NK-92 (cell line): ENCODE measurements at regions not wholly inside any gene's neighbourhood (a gene's known extent, or its start where the extent isn't known, plus 50 kb on each side); places are given as distances from the start of the nearest gene placed in this dataset.

Source experiments
- DNase-seq: peaks from one replicate; lab custom pipeline; 2025; ENCODE audit not compliant: unreplicated experiment; lab: John Stamatoyannopoulos, UW

DNA sequence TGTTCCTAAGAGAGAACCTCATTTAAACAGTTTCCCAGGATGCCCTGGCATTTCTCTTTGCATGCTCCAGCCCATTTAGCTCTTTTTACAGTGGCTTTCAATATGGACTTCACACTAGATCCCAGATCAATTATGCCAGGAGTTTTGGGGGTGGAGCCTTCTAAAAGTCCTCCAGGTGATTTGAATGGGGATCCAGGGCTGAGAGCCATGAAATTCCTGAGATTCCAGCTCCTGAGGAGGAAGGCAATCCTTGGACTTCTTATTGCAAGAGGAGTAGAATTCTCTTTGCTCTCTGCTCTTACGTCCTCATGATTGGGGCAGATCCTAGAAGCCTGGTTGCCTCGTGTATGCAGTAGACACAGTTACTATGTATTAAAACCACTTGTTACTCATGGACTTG, 184.2 kb downstream of the DHX35 start:
- no peak for DNase-seq

DNA sequence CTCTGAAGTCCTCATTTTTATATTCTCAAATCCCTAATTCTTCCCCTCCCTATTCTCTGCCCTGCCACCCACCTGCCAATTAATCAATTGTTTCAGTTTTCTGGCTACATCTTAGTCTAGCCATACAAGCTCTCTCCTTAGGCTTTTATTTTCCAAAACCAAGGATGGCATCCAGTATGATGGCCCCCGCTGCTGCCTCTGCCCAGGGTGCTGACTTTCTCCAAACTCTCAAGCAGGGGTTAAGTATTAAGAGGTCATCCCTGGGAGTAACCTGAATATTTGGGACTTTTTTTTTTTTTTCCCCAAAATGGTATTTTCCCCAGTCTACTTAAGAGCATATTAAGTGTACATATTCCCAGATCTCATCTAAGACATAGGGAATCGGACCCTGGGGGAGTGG, 183.8 kb downstream of the DHX35 start:
- DNase-seq, result no peak

DNA sequence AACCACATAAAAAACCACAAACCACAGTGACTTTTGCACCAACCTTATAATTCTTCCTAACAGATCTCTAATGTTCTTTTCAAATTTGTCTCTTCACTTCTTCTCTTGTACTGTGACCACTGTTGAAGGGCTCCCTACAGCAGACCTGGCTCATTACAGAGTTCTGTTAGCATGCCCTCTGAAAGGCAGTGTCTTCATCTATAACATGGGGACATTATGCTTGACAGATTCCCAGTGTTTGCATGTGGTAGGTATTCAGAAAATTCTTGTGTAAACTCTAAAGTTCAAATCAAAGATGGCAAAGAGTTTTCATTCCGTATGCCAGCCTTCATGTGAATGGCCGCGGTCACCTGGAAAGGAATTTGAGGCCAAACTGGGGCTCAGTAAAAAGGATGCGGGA, 182.6 kb downstream of the DHX35 start:
- DNase-seq, result no peak

DNA sequence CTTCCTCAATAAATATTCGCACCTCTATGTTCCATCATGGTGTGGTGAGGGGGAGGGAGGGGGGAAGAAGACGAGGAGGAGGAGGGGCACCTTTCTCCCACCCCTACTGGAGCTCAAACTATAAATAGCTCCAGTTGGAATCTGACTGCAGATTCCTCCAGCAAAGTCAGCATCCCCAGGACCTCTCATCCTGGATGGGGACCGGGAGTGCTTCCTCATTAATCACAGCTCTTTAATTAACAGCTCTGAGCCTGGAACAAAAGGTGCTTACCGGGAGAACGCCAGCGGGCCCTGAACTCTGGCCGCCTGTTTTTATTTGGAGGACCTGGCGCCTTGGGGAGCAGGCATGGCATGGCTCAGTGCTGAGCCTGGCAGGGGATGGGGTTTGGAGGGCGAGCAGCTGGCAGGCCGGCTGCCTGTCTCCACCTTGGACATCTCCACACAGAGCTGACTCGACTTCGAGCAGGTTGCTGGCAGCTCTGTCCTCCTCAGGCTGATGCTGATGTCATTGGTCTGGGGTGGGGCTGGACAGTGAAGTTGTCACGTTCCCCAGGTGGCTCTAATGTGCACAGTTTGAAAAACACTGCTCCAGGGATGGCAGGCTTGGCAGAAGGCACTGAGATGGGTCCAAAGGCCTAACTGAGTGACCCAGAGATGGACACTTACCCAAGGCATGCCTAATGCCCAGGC, 180.4 kb downstream of the DHX35 start:
- no peak for DNase-seq

DNA sequence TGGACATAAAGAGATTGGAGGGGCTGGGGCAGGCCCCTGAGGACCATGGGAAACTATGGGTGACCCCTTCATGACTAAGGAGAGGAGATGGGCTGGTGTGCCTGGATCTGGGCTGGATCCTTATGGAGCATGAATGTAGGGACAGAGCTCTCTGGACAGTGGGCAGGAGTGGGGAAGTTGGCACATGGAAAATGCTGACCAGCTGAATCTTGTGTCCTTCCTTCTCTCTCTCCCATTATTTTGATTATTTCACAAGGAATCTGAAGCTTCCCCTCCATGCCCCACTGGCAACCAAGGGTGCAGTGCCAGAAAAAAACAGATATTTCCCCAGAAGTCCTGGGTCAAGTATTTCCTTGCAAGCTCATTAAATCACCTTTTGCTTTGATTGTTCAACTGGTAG, 175.2 kb downstream of the DHX35 start:
- no peak for DNase-seq

DNA sequence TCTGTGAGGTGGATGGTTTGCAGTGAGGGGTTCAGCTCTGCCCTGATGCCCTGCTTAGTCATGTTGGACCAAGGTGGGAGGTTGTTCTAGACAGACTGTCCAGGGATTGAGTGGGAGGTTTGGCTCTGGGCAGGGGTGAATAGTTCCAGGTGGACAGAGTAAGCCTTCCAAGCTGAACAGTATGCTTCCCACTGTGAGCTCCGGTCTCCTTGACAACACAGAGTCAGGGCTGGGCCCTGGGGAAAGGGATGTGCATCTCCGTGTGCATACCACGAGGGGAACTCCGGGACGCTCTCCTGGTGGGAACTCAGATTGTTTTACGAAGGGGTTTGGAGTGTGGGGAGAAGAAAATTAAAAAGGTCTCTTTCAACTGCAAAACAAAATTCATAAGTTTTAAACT, 174.7 kb downstream of the DHX35 start:
- DNase-seq, result no peak

DNA sequence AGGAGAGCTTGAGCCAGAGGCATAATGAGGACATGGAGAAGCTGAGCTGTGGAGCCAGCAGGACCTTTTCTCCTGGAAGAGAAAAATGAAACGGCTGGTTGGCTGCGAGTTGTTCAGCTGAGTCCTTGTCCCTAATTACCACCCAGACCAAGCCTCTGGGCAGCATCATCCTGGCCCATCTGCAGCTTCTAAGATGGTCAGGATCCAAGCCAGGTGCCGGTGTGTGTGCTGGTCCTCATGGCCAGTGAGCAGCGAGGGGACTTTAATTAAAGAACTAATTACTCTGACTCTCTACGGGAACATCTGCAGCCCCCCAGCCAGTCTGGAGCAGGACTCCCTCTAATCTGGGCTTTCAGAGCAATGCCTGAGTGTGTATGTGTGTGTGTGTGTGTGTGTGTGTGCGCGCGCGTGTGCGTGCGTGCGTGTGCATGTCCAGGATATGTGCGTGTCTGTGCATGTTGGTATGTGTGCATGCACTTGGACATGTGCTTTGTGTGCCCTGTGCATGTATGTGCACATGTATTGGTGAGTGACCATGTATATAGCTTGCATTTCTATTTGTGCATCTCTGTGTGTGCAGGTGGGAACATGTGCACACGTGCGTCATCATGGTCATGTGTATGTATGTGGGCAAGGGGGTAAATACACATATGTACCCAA, 173.9 kb downstream of the DHX35 start:
- DNase-seq, result no peak

DNA sequence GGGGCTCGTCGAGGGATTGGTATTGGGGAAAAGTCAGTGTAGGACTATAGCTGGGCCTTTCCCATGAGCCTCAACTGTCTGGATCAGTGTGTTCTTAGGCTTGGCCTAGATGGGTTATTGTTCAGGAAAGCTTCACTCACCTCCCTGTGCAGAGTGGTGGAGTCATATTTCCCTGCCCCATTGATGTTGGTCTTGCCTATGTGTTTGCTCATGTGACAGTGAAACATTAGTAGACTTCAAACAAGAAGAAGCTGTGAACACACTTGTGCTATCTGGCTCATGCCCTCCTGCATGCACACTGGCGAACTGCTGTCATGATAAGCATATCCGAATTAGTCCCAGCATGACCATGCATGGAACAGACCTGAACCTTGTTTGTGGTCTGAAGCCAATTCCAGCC, 171.1 kb downstream of the DHX35 start:
- DNase-seq, result no peak

DNA sequence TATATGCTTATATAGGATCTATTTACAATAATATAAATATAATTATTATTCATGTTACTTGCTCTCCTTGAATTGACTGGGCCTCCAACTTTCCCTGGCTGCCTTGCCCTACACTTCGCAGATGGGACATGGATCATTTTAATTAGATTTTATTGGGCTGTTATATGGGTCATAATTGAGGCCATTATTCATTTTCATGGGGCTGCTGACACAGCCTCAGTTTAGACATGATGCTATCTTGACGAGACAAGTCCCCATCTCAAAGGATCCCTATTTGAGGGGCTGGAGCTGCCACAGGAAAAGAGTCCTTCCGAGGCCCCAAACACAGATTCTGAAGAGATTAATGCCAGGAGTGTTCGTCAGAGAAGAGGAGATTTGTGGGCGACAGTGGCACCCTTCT, 170.4 kb downstream of the DHX35 start:
- no peak for DNase-seq

DNA sequence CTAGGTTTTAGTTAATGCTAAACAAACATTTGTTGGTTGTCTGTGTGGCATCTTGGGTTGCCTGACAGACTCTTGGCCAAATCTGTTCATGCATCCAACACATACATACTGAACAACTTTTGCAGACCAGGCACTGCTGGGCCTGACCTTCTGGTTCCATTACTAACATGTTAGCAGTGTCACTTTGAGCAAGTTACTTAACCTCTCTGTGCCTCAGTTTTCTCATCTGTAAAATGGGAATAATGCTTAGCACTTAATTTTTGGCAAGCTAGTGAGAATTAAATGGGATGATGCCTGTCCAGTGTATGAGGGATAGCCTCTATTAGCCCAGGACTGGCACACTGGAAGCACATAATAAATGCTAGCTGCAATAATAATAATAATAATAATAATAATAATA, 169.9 kb downstream of the DHX35 start:
- DNase-seq, result no peak

DNA sequence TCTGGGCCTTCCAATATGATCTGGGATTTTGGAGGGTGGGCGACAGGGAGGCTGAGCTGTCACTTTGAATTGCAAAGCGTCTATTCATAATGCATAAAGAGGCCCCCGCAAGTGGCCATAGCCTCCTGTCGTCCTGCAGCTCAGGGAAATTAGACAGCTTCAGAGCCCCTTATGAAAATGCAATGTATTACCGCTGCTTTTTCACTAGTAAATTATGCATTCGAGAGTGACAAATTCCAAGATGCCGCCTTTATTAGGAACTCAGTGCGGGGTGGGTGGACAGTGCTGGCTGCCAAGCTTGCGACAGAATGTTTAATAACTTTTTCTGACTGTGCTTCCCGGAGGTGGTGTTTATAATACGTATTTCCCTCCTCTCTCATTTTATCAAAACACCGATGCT, 168.5 kb downstream of the DHX35 start:
- DNase-seq, result no peak

DNA sequence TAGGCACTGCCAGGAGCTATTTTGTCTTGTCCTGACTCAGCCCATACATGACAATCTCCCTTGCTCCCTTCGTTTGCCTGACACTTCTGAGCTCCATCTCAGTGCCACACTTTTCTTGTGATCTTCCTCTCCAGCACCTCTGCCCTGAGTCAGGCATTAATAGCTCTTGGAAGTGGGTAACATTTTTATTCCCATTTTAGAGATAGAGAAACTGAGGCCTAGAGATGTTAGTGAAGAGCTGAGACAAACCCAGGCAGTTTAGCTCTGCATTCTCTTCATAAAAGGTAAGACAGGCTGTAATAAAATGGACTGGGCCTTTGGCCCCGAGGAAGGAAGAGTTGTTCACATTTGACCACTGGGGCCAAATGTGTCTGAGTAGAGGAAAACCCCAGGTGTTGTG, 167.4 kb downstream of the DHX35 start:
- no peak for DNase-seq

DNA sequence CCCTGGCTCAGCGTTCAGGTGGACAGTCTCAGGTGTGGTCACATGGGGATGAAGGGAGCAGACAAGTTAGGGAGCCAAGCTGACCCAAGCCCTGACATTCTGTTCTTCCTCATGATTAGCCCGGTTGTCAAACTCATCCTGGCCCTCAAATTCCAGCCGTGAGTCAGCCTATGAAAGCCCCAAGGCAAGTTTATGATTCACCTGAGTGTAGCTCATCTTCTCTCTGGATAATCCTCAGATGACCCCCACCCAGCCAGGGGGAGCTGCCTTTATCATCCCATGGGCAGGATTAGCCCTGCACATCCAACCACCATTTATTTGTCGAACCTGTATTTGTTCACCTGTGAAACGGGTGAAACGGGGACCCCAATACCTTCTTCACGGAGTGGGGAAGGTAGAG, 161.9 kb downstream of the DHX35 start:
- DNase-seq, result no peak

DNA sequence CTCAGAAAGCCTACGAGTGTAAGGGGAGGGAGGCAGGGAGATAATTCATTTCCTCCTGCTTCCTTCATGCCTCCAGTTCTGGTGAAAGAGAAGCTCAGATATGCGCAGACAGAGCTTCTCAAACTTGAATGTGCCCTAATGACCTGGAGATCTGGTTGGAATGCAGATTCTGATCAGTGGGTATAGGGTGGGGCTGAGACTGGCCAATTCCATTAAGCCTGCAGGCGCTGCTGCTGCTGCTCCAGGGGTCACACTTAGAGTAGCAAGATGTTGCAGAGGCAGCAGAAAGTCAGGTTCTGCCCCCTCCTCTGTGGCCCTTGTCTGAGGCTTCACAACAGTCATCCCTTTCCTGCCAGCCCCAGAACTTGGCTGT, 161.0 kb downstream of the DHX35 start:
- no peak for DNase-seq

DNA sequence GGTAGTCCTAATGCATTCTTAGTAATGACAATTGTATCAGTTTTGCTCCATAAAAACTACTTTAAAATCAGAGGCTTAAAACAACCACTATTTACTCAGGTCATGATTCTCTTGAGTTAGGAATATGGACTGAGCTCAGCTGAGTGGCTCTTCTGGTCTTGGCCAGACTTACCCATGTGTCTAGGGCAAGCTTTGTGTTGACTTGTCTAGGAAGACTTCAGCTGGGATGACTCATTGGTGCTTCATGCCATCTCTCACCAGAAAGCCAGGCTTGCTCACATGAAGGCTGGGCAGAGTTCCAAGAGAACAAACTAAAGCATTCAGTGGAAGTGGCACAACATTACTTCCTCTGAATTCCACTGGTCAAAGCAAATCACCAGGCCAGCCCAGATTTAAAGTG, 155.3 kb downstream of the DHX35 start:
- no peak for DNase-seq

DNA sequence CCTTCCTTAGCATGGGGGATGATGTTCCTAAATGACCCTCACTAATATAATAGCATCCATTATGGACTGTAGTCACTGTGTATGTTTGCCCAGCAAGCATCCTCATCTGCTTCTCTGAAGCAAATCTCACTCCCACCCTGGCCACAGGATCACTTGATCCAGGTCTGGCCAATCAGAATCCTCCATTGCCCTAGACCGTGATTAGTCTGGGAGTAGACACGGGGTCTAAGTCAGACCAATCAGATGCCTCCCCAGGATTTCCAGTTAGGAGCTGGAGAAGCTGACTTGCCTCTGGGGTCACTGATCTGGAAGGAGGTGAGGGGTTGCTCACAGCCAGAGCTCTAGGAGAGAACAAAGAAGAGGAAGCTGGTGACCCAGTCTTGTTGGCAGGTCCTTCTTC, 153.9 kb downstream of the DHX35 start:
- DNase-seq, result no peak

DNA sequence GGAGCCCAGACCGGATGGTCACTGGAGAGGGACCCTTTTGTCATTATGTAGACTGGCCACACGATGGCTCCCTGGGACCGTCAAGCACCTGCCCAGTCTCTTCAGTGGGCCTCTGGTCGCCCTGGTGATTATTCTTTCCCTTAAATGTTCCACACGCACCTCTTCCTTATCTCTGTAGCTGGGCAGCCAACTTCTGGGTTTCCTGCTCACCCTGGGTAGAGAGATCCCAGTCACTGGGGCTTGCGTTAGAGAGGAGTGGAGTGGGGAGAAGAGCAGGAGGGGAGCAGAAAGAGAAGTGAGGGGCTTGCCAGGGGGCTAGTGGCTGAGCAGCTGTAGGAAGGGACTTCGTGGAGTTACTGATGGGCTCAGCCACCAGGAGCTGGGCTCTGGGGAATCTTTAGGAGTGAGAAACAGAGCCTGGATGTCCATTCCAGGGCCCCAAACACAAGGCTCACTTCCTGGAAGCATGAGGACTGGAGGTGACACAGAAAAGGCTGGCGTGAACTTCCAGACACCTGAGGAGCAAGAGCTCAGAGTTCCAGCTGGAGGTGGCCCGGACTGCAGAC, 150.1 kb downstream of the DHX35 start:
- DNase-seq, result no peak

DNA sequence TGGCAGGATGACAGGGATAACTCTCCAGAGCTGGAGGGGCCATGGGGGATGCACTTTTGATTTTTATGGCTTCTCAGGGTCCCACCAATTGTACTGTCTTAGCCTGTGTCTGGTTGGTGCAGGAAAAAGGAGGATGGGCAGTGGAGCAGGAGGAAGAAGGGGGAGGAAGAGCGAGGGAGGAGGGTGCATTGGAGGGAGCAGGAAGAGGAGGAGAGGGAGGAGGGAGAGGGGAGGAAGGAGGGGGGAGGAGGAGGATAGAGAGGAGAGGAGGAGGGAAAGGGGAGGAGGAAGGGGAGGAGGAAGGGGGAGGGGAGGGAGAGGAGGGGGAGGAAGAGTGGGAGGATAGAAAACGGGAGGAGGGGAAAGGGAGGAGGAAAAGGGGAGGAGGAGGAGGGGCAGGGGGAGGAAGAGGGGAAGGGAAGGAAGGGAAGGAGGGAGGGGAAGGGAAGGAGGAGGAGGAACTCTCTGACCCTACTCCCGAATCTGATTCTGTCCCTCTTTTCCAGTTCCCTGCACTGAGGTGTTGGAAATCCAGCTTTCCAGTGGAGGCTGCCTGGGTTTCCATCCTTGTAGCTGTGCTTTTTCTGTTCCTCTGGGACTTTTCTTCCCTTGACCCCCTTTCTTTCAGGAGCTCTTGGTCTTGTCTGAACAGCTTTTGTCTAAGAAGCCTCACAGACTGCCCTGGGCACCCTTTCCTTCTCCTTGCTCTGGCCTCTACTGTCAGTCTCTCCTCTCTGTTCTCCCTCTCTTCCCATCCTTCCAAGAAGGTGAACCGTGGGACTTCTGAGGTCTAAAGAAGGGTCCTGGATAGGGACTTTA, 149.4 kb downstream of the DHX35 start:
- no peak for DNase-seq

DNA sequence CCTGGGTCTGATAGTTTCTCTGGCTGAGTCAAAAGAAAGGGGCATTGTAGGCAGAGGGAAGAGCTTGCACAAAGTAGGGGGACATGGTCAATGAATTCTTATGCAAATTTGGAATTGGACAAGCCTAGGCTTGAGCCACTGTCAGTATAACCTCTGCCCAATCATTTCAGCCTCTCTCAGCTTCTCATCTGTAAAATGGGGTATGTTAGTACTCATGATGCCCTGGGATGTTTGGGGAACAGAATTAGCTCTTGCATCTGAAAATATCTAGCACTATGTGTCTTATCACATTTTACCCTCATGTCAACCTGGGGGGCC, 148.6 kb downstream of the DHX35 start:
- DNase-seq, result no peak

DNA sequence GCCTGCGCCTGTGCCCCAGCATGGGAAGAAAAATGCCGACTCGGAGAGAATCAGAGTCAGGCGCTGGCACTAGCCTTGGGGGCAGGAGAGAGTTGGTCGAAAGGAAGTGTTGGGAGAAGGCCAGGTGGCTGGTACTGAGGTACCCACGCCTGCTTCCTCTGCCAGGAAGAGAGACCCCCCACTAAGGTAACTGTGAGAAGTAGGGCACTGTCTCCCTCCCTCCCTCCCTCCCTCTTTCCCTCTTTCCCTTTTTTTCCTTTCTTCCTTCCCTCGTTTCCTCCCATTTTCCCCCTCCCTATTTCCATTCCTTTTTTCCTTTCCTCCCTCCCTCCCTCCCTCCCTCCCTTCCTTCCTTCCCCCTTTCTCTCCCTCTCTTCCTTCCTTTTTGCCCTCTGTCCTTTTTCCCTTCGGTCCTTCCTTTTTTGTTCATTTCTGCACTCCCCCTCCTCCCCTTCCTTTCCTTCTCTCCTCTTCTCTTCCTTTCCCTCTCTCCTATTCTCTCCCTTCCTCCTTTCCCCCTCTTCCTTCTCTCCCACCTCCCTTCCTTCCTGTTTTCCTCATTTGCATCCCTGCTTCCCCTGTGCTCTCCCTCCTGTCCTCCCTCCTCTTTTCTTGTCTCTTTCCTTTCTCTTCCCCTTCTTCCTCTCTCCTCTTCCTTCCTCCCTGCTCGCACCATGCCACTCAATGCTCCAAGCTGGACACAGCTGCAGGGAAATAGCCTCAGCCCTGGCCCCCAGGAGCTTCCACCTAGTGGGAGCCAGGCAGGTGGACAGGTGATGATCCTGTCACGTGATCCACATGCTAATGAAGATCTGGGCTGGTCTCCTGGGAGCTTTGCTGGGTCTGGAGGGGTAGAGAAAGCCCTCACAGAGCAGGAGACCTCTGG, 148.0 kb downstream of the DHX35 start:
- no peak for DNase-seq

DNA sequence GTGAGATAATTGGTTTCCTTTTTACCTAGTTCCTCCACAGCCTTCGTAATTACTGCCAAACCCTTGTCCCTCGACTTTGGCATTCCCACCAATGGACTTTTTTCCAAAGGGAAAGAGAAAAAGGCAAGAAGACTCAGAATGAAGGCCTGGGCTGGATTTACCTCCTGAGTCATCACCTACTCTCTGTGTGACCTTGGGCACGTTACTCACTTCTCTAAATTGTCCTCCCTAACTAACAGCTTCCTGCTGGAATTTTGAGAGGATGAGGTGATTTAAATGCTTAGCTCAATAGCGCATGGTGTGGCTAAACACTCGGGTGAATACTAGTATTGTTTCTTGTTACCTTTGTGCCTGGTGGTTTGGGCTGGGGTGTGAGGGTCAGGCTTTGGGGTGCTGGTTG, 146.6 kb downstream of the DHX35 start:
- no peak for DNase-seq
